H54 (cell line): ENCODE measurements at regions not wholly inside any gene's neighbourhood (a gene's known extent, or its start where the extent isn't known, plus 50 kb on each side); places are given as distances from the start of the nearest gene placed in this dataset.

ENCODE experiments used
- DNase-seq: peaks from one replicate; pipeline ENCODE4 v3.0.0; 2011; ENCODE audit warnings: low spot score, mixed read lengths; ENCODE audit not compliant: insufficient read length
- FAIRE-seq: peaks from 3 replicates; lab custom pipeline; 2011; peaks lifted over from hg19 to GRCh38; lab: Jason Lieb, UNC
- POLR2A ChIP-seq: IDR thresholded peaks from 2 replicates; pipeline ENCODE4 v1.6.1; 2011; ENCODE audit warnings: low read depth, mild to moderate bottlenecking, low read length

DNA sequence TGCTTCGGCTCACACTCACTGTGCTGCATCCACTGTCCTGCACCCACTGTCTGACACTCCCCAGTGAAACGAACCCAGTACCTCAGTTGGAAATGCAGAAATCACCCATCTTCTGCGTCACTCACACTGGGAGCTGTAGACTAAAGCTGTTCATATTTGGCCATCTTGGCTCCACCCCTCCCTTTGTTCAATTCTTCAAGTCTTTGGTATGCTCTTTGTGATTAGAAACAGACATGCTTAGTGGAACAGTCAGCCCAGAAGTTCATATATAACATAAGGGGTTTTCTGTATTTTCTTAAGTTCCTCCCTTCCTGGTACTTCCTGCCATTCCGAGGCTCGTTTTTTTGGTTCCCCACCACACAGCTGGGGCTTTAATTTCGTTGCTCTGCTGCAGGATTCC lies 398.5 kb upstream of the DYNLRB2 start:
- no peak for TF ChIP-seq POLR2A
- no peak for DNase-seq
- no peak for FAIRE-seq

GRCh38 chr16:80129791-80130190 lies 411.0 kb upstream of the DYNLRB2 start:
- no peak for FAIRE-seq
- TF ChIP-seq POLR2A = no peak
- DNase-seq = no peak

GRCh38 chr16:80125677-80126076 lies 415.1 kb upstream of the DYNLRB2 start:
- FAIRE-seq (no peak), DNase-seq (no peak)
- TF ChIP-seq POLR2A = no peak

DNA sequence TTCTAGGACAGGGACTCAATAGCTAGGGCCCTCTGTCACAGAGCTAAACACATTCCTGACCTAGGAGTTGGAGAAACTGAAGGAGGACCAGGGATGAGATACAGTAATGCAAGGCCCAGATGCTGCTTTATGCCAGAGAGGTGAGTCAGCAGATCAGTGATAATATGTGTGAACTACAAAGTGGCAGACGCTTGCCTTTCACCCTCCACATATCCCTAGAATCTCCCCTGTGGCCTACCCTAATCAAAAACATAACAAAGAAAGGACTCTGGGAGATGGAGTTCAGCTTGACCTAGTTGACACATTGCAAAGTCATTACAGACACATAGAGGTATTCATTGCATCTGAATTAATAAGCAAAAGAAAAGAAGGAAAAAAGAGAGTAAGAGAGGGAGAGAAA lies 417.6 kb upstream of the DYNLRB2 start:
- DNase-seq (no peak), FAIRE-seq (no peak)
- no peak for TF ChIP-seq POLR2A

- FAIRE-seq = no peak
- no peak for DNase-seq
- TF ChIP-seq POLR2A = no peak
These were observed 418.7 kb upstream of the DYNLRB2 start for GRCh38 chr16:80122115-80122514.

DNA sequence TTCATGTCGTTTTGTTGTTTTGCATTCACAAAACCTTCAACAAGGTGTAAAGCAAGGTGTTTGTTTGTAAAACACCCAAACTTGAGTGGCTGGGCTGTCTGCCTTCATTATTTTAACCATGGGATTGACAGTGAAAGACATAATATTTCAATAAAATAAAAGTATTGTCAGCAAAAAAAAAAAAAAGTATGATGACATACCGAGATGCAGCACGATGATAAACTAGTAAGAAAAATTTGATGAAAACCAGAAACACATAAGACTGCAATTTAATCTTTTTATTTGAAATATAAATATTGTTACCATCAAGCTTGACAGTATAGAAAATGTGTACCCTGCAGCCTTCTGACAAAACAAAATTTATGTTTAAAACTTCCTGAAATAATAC lies 419.3 kb upstream of the DYNLRB2 start:
- TF ChIP-seq POLR2A = no peak
- DNase-seq (no peak), FAIRE-seq (no peak)

- DNase-seq = no peak
- FAIRE-seq = no peak
- TF ChIP-seq POLR2A = no peak
These were observed 419.8 kb upstream of the DYNLRB2 start for GRCh38 chr16:80120899-80121521.

GRCh38 chr16:80117556-80118130 lies 423.1 kb upstream of the DYNLRB2 start:
- FAIRE-seq (no peak), DNase-seq (no peak)
- TF ChIP-seq POLR2A = no peak

- FAIRE-seq (no peak), DNase-seq (no peak)
- TF ChIP-seq POLR2A = no peak
These were observed 424.1 kb upstream of the DYNLRB2 start for GRCh38 chr16:80116711-80117110.

DNA sequence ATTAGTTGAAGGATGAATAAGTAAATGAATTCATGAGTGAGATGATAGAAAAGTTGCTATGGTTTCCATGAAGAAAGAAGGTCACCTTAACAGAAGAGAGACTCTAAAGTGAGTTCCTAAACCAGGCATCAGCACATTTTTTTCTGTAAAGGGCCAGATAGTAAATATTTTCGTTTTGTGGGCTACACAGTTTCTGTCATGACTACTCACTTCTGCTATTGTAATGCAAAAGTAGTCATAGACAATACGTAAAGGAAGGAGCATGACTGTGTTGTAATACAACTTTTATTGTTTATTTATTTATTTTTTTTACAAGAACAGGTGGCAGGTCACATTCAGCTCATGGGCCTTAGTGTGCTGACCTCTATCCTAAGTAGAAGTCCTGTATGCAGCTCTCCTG lies 426.1 kb upstream of the DYNLRB2 start:
- DNase-seq = no peak
- FAIRE-seq = no peak
- no peak for TF ChIP-seq POLR2A

- no peak for TF ChIP-seq POLR2A
These were observed 426.8 kb upstream of the DYNLRB2 start for GRCh38 chr16:80113873-80114574.

DNA sequence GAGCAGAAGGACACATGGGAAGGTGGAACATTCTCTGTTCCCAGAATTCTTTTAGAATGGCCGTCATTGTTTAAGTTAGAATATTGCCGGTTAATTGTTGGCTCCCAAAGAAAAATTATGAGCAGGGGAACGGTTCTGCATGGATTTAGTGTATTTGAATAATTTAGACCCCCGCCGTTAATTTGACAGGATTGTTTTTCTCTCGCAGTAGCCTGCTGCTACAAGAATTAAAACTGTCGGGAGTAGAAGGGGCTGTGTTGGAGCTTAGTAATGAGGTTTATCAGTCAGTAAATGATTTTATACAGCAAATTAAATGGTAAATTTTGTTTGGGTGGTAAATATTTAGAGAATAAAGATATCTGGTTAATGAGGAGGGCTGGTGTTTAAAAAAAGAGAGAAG lies 431.2 kb upstream of the DYNLRB2 start:
- FAIRE-seq = no peak
- TF ChIP-seq POLR2A = no peak
- DNase-seq = no peak

More at GRCh38 chr16:80113873-80114574, 426.8 kb upstream of the DYNLRB2 start:
- no peak for DNase-seq
- no peak for FAIRE-seq

- TF ChIP-seq POLR2A = no peak
- no peak for DNase-seq
- FAIRE-seq = no peak
These were observed 432.9 kb upstream of the DYNLRB2 start for GRCh38 chr16:80107900-80108299.

DNA sequence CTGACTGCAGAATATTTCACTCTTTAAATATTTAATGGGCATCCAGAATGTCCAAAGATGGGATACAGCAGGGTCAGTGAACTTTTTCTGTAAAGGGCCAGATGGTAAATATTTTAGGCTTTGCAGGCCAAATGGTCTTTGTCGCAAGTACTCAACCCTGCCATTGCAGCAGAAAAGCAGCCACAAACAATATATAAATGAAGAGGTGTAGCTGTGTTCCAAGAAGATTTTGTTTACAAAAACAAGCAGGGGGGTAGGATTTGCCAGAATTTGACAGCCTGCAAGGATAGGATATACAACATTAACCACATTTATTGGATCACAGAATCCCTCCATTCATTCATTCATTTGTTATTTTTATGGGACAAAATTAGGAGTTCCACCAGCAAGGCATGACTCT lies 435.0 kb upstream of the DYNLRB2 start:
- TF ChIP-seq POLR2A = no peak
- no peak for FAIRE-seq
- DNase-seq = no peak

GRCh38 chr16:80105160-80105559 lies 435.6 kb upstream of the DYNLRB2 start:
- DNase-seq (no peak), FAIRE-seq (no peak)
- TF ChIP-seq POLR2A = no peak
